SH-SY5Y (cell line): ENCODE measurements at regions not wholly inside any gene's neighbourhood (a gene's known extent, or its start where the extent isn't known, plus 50 kb on each side); places are given as distances from the start of the nearest gene placed in this dataset.

Experiments used
- GATA2 ChIP-seq: IDR thresholded peaks from 2 replicates; pipeline ENCODE4 v1.6.1; 2011; ENCODE audit warnings: mild to moderate bottlenecking, low read depth, low read length
- GATA3 ChIP-seq: IDR thresholded peaks from 2 replicates; pipeline ENCODE4 v1.6.1; 2011; ENCODE audit warnings: low read depth, mild to moderate bottlenecking, low read length, moderate library complexity

DNA sequence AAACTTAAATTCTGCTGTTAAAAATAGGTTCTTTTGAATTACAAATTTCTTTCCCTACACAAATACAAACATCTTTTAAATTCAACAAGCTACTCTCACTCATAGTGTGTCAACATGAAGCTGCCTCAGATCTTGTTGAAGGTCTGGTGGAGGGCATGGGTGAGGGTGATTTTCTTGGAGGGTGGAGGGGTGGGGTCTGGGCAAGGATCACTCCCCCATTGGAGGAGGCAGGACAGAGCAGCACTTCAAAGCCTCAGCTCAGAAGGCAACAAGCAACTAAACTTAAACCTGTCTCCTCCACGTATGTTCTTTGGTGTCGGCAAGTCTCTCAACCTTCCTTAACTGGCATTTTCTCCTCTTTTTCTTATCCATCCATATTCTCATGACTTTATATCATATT is 730.9 kb downstream of the NR2F2 start:
- TF ChIP-seq GATA2 (no peak), GATA3 (no peak)
